Stimulated activated CD4-positive, alpha-beta T cell treated with anti-CD3 and anti-CD28 coated beads, Interleukin-4, amount 100 ng/mL, for 1 hour (primary cell): ENCODE measurements at regions not wholly inside any gene's neighbourhood (a gene's known extent, or its start where the extent isn't known, plus 50 kb on each side); places are given as distances from the start of the nearest gene placed in this dataset.
"Not testable (repeated sequence)": the region's sequence is repeated elsewhere in the genome, so short reads cannot be mapped to it uniquely, and the experiment has no call there.

Experiments
- DNase-seq: peaks from one replicate; pipeline ENCODE4 v3.0.0-alpha.2; 2020

DNA sequence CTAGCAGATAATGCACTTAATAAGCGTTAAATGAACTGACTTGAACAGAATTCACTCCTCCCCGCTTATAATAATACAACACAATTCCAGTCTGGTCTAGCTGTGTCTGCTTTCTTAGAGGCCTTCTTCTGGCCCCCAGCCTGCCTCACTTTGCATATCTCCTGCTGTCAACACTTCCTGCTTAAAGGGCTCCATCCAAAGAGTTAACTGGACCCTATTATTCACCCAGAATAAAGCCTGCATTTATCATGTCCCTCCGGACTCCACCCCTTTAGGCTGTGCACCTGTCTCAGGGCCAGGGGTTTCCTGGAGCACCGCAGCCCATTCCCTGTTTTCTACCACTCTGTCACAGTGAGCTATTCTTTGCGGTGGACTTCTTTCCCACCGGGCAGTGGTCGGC lies 115.4 kb upstream of the FOXN2 start:
- DNase-seq: no peak

- no peak for DNase-seq
These were observed 113.7 kb upstream of the FOXN2 start for GRCh38 chr2:48200620-48201293.

GRCh38 chr2:48201435-48201834 lies 113.0 kb upstream of the FOXN2 start:
- DNase-seq: not testable (repeated sequence)

DNA sequence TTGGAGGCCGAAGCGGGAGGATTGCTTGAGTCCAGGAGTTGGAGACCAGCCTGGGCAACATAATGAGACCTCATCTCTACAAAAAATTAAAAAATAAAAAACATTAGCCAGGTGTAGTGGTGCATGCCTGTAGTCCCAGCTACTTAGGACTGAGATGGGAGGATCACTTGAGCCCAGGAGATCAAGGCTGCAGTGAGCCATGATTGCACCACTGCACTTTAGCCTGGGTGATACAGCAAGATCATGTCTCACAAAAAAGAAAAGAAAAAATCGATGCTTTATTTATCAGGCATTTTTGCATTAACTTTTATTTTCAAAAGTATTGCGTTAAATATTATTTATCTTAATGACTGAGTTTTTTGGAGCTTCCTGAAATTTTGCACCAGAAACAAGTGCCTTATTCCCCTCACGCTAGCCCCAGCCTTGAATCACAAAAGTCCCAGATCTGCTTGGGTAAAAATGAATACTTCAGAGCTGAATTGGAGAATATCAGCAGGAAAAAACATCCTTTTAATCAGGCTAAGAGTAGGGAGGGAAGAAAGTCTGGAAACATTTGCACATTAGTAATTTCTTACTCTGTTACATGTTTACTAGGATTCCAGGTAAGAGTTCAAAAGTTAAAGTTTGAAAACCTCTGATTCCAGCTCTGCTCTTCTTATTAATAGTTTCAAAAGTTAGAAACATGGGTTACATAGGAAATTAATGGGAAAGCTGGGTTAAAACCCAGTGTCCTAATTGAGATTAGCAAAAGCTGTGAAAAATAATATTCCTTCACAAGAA lies 111.4 kb upstream of the FOXN2 start:
- DNase-seq: no peak

DNA sequence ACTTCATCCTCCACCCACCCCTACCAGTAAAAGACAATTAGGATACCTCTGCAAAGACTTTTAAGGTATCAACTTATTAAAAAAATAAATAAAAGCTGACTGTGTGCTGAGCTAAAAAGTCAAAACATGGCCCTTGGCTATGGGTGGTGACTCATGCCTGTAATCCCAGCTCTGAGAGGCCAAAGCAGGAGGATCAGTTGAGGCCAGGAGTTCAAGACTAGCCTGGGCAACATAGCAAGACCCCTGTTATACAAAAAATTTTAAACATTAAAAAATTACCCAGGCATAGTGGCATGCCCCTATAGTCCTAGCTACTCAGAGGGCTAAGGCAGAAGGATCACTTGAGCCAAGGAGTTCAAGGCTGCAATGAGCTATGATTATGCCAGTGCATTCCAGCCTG lies 110.8 kb upstream of the FOXN2 start:
- DNase-seq: no peak

GRCh38 chr2:48204750-48205136 lies 109.7 kb upstream of the FOXN2 start:
- DNase-seq: no peak

GRCh38 chr2:48205137-48205798 lies 109.2 kb upstream of the FOXN2 start:
- no peak for DNase-seq

DNA sequence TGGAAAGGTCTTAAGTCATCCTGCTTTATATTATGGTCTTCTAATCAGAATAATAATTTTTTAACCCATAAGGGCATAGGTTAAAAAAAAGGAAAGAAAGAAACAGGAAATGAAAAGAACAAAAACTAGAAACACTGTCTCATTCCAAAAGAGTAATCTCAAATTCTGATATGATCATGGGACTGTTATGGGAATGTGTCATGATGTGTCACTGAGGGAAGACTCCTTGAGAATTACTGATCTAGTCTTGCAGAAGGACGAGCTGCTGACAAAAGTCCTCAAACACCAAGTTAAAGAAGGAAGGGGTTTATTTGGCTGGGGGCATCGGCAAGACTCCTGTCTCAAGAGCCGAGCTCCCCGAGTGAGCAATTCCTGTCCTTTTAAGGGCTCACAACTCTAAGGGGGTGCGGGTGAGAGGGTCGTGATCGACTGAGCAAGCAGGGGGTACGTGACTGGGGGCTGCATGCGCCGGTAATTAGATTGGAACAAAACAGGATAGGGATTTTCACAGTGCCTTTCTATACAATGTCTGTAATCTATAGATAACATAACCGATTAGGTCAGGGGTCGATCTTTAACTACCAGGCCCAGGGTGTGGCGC lies 108.3 kb upstream of the FOXN2 start:
- not testable (repeated sequence) for DNase-seq

DNA sequence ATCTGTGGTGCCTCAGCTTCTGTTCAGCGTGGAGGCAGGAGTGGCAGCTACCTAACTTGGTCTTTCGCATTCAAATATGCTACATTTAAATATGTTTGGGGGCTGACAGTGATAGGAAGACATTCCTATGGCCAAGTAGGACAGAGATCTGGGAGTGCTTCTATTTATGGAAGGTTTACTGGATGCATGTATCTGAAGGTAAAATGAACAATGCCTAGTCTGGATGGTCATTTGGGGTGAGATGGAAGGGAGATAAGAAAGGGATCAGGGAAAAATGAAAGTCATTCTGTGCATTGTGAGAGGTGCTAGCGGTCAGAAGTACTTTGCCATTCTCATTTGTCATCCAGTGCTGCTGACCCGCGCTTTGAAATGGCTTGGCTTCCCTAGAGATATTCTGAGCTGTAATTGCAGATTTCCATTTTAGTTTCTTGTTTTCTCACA lies 107.3 kb upstream of the FOXN2 start:
- no peak for DNase-seq

DNA sequence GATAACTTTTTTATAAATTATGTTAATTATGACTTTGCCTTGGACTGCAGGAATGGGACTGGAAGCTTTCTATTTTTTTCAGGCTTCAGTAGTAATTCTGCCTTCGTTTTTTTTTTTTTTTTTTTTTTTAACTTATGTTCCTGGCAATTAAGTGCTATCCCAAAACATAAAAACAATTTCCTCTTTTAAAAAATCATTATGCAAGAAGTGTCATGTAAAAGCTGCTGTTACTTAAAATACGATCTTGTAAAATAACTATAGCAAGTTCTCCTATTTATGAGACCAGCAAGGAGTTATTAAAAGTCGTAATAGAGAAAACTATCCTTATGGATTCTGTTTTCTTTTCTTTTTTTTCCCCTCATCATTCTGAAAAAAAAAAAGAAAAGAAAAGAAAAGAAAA lies 106.6 kb upstream of the FOXN2 start:
- no peak for DNase-seq

DNA sequence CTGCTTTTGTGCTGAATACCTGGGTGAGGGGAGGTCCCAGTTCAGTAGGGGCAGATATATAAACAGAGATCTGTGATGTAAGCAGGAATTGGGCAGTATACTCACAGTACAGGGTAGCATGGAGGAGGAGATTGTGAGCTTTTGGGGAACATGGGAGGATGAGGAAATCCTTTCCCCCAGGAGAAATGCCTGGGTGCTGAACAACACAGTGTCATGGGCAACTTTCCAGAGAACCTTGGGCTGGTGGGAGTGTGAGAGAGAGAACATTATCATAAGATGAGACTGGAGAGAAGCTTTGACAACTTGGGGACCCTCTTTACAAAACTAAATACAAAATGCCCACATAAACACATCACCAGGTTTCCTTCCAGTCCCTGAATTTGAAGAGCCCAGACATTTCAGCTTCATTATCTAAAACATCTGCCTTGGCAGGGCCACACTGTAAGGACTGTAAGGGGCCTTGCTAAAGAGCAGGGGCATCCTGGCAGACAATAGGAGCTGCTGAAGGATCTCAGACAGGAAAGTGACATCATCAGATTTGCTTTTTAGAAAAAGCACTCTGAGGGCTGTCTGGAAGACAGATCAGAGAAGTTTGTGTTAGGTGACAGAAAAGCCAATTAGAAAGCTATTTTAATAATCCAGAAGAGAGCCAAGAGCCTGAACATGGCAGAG lies 105.1 kb upstream of the FOXN2 start:
- DNase-seq: no peak

DNA sequence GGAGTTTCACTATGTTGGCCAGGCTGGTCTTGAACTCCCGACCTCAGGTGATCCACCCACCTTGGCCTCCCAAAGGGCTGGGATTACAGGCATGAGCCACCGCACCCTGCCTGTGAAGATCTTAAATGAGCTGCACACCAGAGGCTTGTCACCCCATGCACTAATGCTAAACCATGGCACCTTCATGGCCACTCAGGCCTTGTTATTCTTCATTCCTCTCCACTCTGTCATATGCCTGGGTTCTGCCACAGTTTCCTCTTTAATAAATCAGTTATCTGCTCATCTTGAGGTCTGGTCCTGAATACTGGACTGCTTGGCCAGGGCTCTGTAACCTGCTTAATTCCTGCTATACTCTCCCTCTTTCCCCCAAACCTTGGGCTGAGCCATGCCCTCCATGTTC lies 104.3 kb upstream of the FOXN2 start:
- no peak for DNase-seq

- no peak for DNase-seq
These were observed 100.8 kb upstream of the FOXN2 start for GRCh38 chr2:48213646-48214045.

GRCh38 chr2:48218169-48218568 lies 96.3 kb upstream of the FOXN2 start:
- no peak for DNase-seq

GRCh38 chr2:48219234-48219554 lies 95.3 kb upstream of the FOXN2 start:
- DNase-seq: no peak

DNA sequence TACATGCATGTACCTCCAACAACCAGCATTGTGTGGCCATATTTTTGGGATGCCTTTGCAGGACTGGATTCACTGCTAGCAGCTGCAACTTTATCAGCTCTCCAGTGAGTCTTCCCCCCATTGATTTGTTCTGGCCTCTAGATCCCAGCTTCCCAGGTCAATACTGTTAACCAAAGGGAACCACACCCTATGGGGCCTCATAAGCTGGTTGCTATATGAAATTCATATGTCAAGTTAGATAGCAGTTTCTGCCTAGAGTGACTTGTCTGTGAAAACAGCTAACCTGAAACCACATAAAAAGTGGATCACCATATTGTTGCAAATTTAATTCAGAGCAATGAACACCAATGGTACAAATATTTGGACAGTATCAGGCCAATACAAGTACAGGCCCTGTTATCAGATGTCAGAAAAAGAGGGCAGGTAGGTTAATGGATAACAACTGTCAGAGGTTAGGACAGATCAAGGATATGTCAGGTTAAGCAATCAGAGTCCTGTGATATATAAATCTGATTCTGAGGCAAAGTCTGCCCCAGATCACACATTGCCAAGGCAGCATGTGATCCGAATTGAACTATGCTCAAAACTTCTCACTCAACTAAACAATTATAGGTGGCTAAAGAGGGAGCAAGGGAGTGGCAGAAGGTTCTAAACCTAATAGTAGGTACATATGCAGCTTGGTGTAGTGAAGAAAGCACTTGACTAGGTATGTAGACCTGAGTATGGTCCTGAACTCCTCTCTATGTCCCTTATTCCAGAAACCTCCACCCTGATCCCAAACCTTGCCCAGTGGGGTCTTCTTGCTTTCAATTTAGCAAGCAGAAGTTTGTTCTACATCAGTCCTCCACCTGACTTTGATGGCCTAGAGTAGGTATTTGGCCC lies 94.7 kb upstream of the FOXN2 start:
- no peak for DNase-seq

DNA sequence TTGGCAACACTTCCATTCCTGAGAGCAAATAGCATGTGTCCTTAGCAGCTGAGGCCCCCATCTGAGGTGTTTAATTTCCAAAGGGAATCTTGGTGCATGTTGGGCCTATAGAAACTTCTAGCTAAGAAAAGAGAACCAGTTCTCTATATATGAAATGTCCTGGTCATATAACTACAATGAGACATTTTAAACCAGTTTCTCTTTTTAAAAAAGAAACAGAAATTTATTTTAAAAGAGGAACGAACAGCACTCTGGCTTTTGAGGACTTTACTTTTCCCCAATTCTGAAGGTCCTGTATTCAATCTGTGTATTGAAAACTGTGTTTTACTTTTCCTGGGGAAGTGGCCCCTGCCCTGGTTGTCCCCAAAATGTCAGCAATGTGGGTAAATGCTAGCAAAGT lies 94.0 kb upstream of the FOXN2 start:
- no peak for DNase-seq

DNA sequence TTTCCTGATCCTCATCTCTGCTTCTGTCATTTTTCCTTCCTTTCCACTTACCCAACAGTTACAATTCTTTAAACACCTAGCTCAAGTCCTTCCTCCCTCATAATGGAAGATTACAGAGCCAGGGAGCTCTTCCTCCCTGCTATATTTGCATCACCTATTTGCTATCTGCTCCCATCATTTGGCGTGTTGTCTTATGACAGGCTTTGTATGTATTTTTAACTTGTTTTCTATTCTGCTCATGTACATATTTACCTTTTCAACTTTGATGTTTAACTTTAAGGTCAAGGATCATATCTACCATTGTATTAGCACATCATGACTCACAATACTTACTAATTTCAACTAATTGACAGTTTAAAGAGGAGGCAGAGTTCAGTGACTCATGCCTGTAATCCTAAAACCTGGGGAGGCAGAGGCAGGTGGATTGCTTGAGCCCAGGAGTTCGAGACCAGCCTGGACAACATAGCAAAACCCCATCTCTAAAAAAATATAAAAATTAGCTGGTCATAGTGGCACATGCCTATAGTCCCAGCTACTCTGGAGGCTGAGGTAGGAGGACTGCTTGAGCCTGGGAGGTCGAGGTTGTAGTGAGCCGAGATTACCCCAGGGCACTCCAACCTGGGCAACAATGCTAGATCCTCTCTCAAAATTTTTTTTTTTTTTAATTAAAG lies 92.5 kb upstream of the FOXN2 start:
- DNase-seq: no peak

DNA sequence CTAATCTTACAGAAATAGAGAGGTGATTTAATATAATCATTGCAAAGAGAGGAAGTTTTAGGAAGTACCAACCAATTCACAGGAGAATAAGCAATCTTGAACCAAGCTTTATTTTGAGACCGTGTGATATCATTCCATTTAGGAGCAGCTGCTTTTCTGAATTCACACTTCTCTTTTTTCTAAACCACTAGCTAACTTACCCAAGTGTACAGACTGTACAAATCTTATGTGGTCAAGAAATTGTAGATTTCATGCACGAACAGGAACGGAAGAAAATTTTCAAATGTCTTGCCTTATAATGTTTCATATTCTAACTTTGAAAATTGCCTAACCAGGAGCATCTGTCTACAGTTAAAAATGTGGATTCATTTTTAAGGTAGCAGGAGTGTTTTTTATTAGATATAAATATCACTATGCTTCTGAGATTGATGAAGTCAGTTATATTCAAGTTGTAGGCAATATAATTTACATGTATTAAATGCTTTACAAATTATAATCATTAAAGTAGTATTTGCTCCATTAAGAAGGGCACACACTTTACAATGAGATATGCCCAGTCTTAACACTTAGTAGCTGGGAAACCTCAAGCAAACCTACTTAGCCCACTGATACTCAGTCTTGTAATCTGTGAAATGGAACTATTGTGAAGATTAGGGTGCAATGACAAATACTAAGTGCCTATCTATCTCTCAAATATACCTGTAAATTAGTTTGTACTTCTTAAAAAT lies 86.7 kb upstream of the FOXN2 start:
- no peak for DNase-seq

- no peak for DNase-seq
These were observed 86.2 kb upstream of the FOXN2 start for GRCh38 chr2:48228345-48228684.

DNA sequence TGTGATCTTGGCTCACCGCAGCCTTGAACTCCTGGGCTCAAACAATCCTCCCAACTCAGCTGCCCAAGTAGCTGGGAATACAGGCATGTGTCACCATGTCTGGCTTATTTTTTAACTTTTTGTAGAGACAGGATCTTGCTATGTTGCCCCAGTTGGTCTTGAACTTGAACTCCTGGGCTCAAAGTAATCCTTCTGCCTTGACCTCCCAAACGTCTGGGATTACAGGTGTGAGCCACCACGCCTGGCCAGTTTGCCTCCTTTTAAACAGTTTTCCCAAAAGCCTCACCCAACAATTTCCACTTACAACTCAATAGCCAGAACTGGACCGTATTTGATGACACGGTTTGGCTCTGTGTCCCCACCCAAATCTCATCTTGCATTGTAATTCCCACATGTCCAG lies 85.4 kb upstream of the FOXN2 start:
- no peak for DNase-seq
